Femur (tissue), 1 donor: ENCODE measurements at regions not wholly inside any gene's neighbourhood (a gene's known extent, or its start where the extent isn't known, plus 50 kb on each side); places are given as distances from the start of the nearest gene placed in this dataset.

Experiments used
- DNase-seq: peaks from one replicate; pipeline ENCODE4 v3.0.0-alpha.2; 2017

GRCh38 chr3:26556637-26557036 lies 65.9 kb upstream of the LRRC3B start:
- DNase-seq, result no peak

GRCh38 chr3:26558257-26558656 lies 64.3 kb upstream of the LRRC3B start:
- no peak for DNase-seq

- DNase-seq, result no peak
Measured at GRCh38 chr3:26559227-26559626, 63.3 kb upstream of the LRRC3B start.

- no peak for DNase-seq
Measured at GRCh38 chr3:26560081-26560480, 62.5 kb upstream of the LRRC3B start.

- no peak for DNase-seq
Measured at GRCh38 chr3:26562021-26562768, 60.4 kb upstream of the LRRC3B start.
